Stomach (tissue), 4 donors: ENCODE measurements at regions not wholly inside any gene's neighbourhood (a gene's known extent, or its start where the extent isn't known, plus 50 kb on each side); places are given as distances from the start of the nearest gene placed in this dataset.

ENCODE experiments used
- CTCF ChIP-seq, 7 experiments: fragments of 450-650 bp in 4 of 7; fragments of 200-600 bp in 3 of 7; sonication (generic) in 3 of 7; IDR thresholded peaks; one replicate each; pipeline ENCODE4 v1.5.1; 2016 to 2019; ENCODE audit warnings: antibody characterized with exemption in 7 of 7, control low read depth in 2 of 7, mild to moderate bottlenecking in 1 of 7
- EP300 ChIP-seq: sonication (generic); formaldehyde crosslinking; IDR thresholded peaks from one replicate; pipeline ENCODE4 v1.6.1; 2017; ENCODE audit warnings: antibody characterized with exemption
- POLR2A ChIP-seq, 4 donors: fragments of 450-650 bp; IDR thresholded peaks; one replicate each; pipeline ENCODE4 v1.6.1; 2016; ENCODE audit warnings: antibody characterized with exemption in 4 of 4, control low read depth in 2 of 4, mild to moderate bottlenecking in 1 of 4, moderate library complexity in 1 of 4
- POLR2AphosphoS5 ChIP-seq, 3 donors: sonication (generic); formaldehyde crosslinking; IDR thresholded peaks; one replicate each; pipeline ENCODE4 v1.6.1; 2016; ENCODE audit warnings: antibody characterized with exemption in 3 of 3

- TF ChIP-seq CTCF (IDR thresholded peaks at IDR 0.05) (no peak), POLR2A (IDR thresholded peaks at IDR 0.05) (no peak), POLR2AphosphoS5 (IDR thresholded peaks at IDR 0.05) (no peak), EP300 (no peak)
Observed at GRCh38 chr11:49851511-49851910, 100.7 kb upstream of the OR4C13 start.
